GM18502 (cell line): ENCODE measurements at regions not wholly inside any gene's neighbourhood (a gene's known extent, or its start where the extent isn't known, plus 50 kb on each side); places are given as distances from the start of the nearest gene placed in this dataset.

ENCODE experiments used
- ATAC-seq: cut with Tn5 transposase; IDR thresholded peaks from one replicate; pipeline ENCODE4 v1.9.1; 2021; ENCODE audit warnings: mild to moderate bottlenecking; ENCODE audit not compliant: unreplicated experiment, poor library complexity

DNA sequence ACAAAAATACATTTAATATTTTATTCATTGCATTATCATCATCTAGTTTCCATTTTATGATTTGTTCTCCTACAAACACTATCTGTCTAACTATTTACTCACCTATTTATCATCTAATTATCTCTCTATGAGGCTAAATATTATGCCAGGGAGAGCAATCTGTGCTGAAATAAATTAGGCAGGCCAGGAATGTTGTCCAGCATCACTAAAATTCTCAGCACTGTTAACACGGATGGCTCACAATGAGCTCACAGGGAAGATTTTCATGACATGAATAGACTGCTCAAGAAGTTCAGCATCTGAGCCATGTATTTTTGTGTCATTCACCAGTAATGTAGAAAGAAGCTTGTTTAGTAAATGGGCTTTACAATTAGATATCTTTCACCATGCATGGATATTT is 1277.2 kb downstream of the GRIK2 start:
- ATAC-seq: no peak

GRCh38 chr6:102662851-102663250 is 1269.3 kb downstream of the GRIK2 start:
- no peak for ATAC-seq

GRCh38 chr6:102660303-102660702 is 1266.8 kb downstream of the GRIK2 start:
- ATAC-seq: no peak

- no peak for ATAC-seq
Measured at GRCh38 chr6:102655823-102656222, 1262.3 kb downstream of the GRIK2 start.

DNA sequence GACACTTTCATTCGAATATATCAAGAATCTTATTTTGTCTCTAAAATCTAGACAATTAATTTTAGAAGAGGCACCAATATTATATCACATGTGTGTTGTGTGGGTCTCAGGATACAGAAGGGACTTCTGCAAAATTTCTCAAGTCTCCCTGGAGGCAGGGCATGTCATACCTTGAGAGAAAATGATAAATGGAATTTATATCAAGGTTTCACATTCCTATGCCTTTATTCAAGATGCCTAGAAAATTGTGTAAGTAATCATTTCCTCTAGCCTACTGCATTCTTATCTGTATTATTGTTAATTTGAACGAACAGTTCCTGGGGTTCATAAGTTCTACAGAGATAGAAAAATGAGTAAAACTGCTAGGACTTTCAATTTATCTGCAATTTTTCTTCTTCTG is 1247.9 kb downstream of the GRIK2 start:
- ATAC-seq: no peak

- no peak for ATAC-seq
Measured at GRCh38 chr6:102631921-102632320, 1238.4 kb downstream of the GRIK2 start.

- ATAC-seq: no peak
Measured at GRCh38 chr6:102623201-102623600, 1229.7 kb downstream of the GRIK2 start.

DNA sequence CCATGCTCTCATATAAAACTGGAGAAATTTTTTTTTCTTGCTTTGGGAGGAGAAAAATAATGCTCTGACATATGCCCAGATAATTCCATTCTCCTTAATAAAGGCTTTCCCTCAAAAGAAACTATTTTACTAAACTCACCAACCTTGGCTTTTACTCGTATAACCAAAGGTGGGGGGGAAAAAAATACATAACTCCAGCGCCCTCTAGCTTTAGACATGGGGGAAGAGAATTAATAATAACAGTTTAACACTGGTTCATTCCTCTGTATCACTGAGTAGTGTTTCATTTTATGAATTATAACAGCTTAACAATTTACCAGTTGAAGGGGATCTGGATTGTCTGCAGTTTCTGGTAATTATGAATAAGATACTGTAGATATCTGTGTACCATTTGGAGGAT is 1226.1 kb downstream of the GRIK2 start:
- no peak for ATAC-seq

DNA sequence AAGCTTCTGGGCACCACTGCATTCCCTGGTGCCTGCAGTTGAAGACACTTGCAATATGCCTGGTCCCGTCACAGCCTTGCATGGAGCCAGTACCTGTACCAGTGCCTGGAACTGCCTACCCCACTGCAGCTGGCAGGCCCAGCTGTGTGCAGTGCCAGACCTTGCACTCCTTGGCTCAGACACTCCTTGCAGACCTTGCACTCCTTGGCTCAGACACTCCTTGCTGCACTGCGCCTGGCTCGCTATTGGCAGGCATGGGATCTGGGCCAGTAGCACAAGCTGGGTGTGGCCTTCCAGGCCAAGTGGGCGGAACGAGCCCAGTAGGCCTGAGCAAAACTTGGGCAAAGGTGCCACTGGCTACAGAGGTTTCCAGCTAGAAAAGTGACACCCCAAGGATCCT is 1189.1 kb downstream of the GRIK2 start:
- ATAC-seq: no peak

GRCh38 chr6:102581378-102582124 is 1188.0 kb downstream of the GRIK2 start:
- no peak for ATAC-seq

DNA sequence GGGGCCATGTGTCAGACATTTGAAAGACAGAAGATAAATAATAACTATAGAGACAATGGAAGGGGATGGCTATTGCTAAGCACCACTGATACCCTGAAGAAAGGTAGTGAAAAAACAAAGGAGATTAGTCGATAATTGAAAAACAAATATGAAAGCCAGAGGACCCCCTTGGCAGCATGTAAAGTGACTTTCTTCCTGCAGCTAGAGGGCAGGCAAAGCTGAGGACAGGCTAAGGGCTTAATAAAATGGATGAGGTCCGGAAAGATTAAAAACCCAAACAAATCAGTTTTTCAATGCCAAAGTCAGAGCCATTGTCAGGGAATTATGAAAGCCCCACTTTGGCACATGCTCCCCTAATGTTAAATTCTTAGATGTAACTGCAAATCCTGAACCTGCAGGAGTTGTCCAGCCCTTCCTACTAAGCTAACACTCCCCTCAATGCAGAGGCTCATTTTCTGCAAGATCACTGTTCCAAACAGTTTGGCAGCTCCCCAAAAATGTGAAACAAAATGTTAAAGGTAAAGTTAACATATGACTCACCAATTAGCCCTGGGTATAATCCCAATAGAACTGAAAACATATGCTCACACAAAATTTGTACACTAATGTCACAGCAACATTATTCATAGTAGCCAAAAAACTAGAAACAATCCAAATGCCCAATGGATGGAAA is 1177.9 kb downstream of the GRIK2 start:
- ATAC-seq: no peak

DNA sequence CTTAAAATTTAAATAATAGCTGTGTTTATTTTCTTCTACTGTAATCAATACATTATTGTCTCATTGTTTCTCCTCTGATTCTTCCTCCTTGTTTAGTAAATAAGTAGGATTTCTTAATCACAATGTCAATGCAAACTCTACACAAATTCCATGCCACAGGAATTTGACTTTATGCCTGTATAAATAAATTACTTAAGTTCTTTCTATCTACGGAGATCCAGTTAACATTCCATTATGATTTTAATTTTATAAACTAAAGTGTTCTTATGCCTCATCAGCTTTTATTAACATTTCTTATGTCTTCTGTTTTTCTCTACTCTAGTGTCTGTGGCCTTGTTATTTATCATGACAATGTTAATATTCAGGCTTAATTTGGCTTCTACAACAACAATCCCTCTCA is 1169.2 kb downstream of the GRIK2 start:
- no peak for ATAC-seq

DNA sequence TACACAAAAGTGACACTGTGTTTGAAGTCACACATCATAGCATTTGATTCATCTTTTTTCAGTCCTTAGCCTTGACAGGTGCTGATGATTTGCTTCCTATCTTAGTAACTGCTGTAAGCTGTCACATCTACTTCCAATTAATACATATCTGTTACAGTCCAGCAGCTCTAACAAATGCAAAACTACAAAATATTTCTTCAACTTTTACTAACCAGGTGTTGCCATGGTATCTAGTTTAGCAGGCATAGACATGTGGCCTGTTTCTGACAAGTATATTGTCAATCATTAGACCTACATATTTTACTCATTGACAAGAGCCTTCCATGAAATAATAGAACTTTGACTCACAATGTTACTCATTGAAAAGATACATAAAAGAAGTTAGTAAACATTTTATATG is 1159.7 kb downstream of the GRIK2 start:
- no peak for ATAC-seq

DNA sequence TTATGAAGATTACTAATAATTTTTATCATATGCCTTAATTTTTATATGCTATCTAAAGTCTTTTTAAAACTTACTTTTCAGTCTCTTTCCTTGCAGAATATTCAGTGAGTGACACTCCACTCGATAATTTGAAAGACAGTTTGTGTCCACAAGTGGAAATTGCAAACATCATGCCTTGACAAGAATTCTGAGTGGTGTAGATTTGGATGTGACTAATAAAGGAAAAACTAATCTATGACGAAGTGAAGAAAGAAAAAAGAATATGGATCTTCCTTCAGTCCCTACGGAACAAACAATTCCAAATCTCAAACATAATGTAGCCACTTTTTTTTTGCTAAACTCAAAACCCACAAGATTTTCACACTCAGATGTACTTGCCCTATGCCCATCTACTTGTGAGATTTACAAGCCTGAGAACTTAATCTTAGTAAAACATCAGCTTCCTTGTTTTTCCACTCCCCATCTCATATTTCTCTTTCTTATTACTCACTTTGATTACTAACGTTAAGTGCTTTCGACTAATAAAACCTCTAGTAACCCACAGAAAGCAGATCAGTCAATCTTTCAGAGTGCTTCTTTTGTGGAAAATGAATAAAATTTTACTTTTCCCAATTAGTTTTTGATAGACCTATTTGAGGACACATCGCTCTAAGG is 1155.8 kb downstream of the GRIK2 start:
- no peak for ATAC-seq

DNA sequence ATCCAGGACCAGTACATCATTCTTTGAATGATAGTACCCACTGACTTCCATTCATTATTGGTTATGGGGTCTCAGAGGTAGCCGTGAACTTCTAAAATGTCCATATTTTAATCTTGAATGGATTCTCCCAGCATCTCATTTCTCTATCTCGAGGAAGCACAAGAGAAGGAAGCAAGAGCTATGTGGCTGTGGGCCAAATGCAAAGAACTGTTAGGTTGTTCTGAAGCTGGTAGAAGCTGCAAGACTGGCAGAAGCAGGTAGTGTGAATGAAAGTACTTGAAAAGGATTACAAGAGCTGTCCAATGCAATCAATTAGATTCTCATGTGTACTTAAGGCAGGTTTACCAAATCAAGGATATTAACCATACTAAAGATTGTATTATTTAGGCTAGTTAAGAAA is 1131.8 kb downstream of the GRIK2 start:
- no peak for ATAC-seq

DNA sequence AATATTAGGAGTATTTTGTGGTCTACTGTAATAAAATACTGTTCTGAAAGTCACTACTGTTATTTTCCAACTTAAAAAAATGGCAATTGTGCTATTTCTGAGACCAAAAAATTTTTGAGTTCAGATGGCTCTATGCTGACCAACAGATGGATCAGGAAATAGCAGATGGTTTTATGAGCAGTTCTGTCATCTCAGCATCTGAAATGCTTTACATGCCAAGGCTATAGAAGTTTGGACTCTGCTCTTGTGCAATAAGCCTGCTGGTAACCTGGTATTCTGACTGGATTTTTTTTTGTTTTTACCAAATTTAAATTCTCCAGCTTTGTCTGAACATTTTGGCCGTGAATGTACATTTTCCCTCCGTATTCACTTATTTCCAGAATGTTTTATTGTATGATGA is 1127.5 kb downstream of the GRIK2 start:
- no peak for ATAC-seq

DNA sequence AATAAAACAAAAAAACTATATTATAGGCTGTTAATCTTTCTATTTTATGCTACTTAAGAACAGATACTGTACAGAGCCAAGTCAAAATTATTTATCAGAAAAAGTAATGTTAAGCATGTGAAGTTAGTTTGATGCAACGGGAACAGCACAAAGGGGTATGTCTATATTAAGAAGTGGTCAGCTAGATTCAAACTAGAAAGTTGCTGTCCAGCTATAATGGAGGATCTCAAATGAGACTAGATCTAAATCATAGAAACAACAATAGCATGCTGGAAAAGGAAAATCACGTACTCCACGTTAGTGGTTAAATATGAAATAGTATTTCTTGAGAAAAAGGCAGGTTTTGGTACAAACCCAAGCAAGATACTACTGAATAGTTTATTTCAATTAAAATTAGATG is 1124.0 kb downstream of the GRIK2 start:
- no peak for ATAC-seq

DNA sequence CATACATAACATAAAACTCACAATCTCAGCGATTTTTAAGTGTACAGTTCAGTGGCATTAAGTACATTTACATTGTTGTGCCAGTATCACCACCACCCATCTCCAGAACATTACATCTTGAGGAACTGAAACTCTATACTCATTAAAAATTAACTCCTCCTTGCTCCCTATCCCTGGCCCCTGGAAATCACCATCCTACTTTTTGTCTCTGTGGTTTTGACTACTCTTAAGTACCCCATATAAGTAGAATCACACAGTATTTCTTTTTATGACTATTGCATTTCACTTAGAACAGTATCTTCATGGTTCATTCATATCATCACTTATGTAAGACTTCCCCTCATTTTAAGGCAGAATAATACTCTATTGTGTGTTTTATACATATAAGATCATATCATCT is 1108.1 kb downstream of the GRIK2 start:
- peak; percentile 64 for ATAC-seq

DNA sequence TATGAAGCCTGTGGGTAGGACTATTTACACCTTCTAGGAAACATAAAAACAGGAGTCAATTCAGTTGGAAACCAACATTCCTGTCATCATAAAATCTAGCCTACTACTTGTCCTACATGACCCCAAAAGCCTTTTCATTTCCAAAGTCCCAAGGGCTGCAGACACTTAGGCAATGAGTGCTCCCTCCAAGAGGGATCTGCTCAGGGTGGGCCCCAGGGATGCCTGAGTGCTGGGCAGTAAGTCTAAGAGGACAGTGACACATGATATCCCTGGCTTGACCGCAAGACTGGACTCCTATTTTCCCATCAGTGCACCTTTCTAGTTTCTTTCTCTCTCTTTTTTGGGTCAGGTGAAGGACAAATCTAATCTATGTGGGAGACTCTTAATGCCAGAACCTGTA is 1101.3 kb downstream of the GRIK2 start:
- no peak for ATAC-seq

DNA sequence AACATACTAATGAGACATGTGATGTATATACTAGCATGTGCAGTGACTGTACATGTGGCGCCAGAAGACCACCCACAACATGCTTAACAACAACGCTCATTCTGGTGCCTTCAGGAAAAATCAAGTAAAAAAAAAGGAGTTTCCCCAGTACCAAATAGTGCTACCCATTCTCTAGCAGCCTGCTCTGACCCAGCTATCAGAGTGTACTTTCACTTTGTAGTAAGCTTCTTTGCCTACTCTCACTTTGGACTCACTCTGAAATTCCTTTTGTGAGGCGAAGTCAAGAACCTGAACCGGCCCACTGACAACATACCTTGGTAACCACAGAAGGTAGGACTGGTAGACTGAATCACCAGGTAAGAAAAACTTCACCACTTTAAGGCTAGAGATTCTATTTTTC is 1100.0 kb downstream of the GRIK2 start:
- ATAC-seq: no peak

DNA sequence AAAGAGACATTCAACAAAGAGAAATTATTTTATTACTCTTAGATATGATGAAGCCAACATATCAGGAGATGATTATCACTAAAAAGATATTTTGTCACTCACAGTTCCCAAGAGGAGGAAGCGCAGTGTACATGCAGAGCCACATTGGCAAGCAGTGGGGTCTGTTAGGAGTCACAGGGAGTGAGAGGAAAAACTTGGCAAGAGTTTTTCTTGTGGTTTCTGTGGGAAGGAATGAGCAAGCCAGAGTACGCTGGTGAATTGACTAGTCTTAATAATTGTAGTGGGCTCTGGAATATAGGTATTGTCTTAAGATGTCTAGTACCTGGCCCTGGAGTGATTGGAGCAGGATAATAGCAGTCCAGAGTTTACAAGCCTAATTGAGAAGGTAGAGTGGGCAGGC is 1095.2 kb downstream of the GRIK2 start:
- no peak for ATAC-seq

GRCh38 chr6:102485480-102485879 is 1092.0 kb downstream of the GRIK2 start:
- ATAC-seq: no peak
